ENCODE measurements at regions not wholly inside any gene's neighbourhood (a gene's known extent, or its start where the extent isn't known, plus 50 kb on each side); places are given as distances from the start of the nearest gene placed in this dataset.

GRCh38 chr9:134230942-134231325, 66.6 kb upstream of the RNU6ATAC start:
- H3K9me2 ChIP-seq (replicated peaks; ENCODE audit: insufficient read depth): no peaks in the 10 kb centered on the region
- peak overlapping the region; percentile 31 for H3K4me2 ChIP-seq
- H3K4me3 ChIP-seq: no peak overlapping the region
- DNase-seq (ENCODE audit: low spot score): no peak
- H4K20me1 ChIP-seq (ENCODE audit: insufficient read depth, poor library complexity, severe bottlenecking): no peaks in the 10 kb centered on the region
- peaks cover 29% of the 10 kb centered on the region for H3K4me1 ChIP-seq (ENCODE audit: insufficient read depth)
- TF ChIP-seq CTCF (IDR thresholded peaks at IDR 0.05; ENCODE audit: poor library complexity) (no peak), EZH2 (IDR thresholded peaks at IDR 0.05; ENCODE audit: borderline replicate concordance) (no peak), EZH2phosphoT487 (IDR thresholded peaks at IDR 0.05; ENCODE audit: low read depth, severe bottlenecking, unreplicated experiment) (no peak)
- H2AFZ ChIP-seq: no peak overlapping the region
- 80% methylated on average over 11 of the region's 14 CpGs for WGBS (ENCODE audit: low lambda C conversion rate, missing lambda C conversion rate)
- peak overlapping the region; percentile 75 for H3K27ac ChIP-seq
- no peaks in the 10 kb centered on the region for H3K36me3 ChIP-seq (replicated peaks; ENCODE audit: insufficient read depth, low read depth)
- no peaks in the 10 kb centered on the region for H3K27me3 ChIP-seq
- H3K9me3 ChIP-seq (ENCODE audit: low read depth): no peaks in the 10 kb centered on the region
- no peaks in the 10 kb centered on the region for H3K79me2 ChIP-seq

GRCh38 chr9:134231330-134231745, 67.0 kb upstream of the RNU6ATAC start:
- no peak for DNase-seq (ENCODE audit: low spot score)
- H3K9me3 ChIP-seq (ENCODE audit: low read depth): no peaks in the 10 kb centered on the region
- H3K79me2 ChIP-seq: no peaks in the 10 kb centered on the region
- no peaks in the 10 kb centered on the region for H4K20me1 ChIP-seq (ENCODE audit: insufficient read depth, poor library complexity, severe bottlenecking)
- no peak overlapping the region for H3K4me3 ChIP-seq
- H3K27ac ChIP-seq: peak overlapping the region; percentile 75
- H3K4me2 ChIP-seq: peak overlapping the region; percentile 31
- H2AFZ ChIP-seq: no peak overlapping the region
- no peak for TF ChIP-seq EZH2phosphoT487 (IDR thresholded peaks at IDR 0.05; ENCODE audit: low read depth, severe bottlenecking, unreplicated experiment)
- no peak for TF ChIP-seq CTCF (IDR thresholded peaks at IDR 0.05; ENCODE audit: poor library complexity)
- TF ChIP-seq EZH2 (IDR thresholded peaks at IDR 0.05; ENCODE audit: borderline replicate concordance): no peak
- H3K9me2 ChIP-seq (replicated peaks; ENCODE audit: insufficient read depth): no peaks in the 10 kb centered on the region
- H3K36me3 ChIP-seq (replicated peaks; ENCODE audit: insufficient read depth, low read depth): no peaks in the 10 kb centered on the region
- H3K4me1 ChIP-seq (ENCODE audit: insufficient read depth): peaks cover 28% of the 10 kb centered on the region
- 64% methylated on average over 12 of the region's 12 CpGs for WGBS (ENCODE audit: low lambda C conversion rate, missing lambda C conversion rate)
- H3K27me3 ChIP-seq: no peaks in the 10 kb centered on the region

- Histone ChIP-seq H2AFZ (no peak overlapping the region), H3K9me3 (ENCODE audit: low read depth) (no peaks in the 10 kb centered on the region), H3K79me2 (no peaks in the 10 kb centered on the region), H3K4me3 (no peak overlapping the region), H4K20me1 (ENCODE audit: insufficient read depth, poor library complexity, severe bottlenecking) (no peaks in the 10 kb centered on the region), H3K4me1 (ENCODE audit: insufficient read depth) (peaks cover 24% of the 10 kb centered on the region), H3K4me2 (no peak overlapping the region), H3K27me3 (no peaks in the 10 kb centered on the region), H3K9me2 (replicated peaks; ENCODE audit: insufficient read depth) (no peaks in the 10 kb centered on the region), H3K27ac (peak overlapping the region; percentile 75), H3K36me3 (replicated peaks; ENCODE audit: insufficient read depth, low read depth) (no peaks in the 10 kb centered on the region)
- no peak for DNase-seq (ENCODE audit: low spot score)
- 85% methylated on average over 8 of the region's 8 CpGs for WGBS (ENCODE audit: low lambda C conversion rate, missing lambda C conversion rate)
- TF ChIP-seq EZH2phosphoT487 (IDR thresholded peaks at IDR 0.05; ENCODE audit: low read depth, severe bottlenecking, unreplicated experiment) (no peak), CTCF (IDR thresholded peaks at IDR 0.05; ENCODE audit: poor library complexity) (no peak), EZH2 (IDR thresholded peaks at IDR 0.05; ENCODE audit: borderline replicate concordance) (no peak)
Observed at GRCh38 chr9:134231767-134232166, 67.4 kb upstream of the RNU6ATAC start.

GRCh38 chr9:134233022-134233421, 68.7 kb upstream of the RNU6ATAC start:
- Histone ChIP-seq H3K4me2 (no peak overlapping the region), H2AFZ (no peak overlapping the region), H3K9me3 (ENCODE audit: low read depth) (no peaks in the 10 kb centered on the region), H3K36me3 (replicated peaks; ENCODE audit: insufficient read depth, low read depth) (no peaks in the 10 kb centered on the region), H3K4me3 (no peak overlapping the region), H3K27me3 (no peaks in the 10 kb centered on the region), H4K20me1 (ENCODE audit: insufficient read depth, poor library complexity, severe bottlenecking) (no peaks in the 10 kb centered on the region), H3K79me2 (no peaks in the 10 kb centered on the region), H3K27ac (no peak overlapping the region), H3K9me2 (replicated peaks; ENCODE audit: insufficient read depth) (no peaks in the 10 kb centered on the region), H3K4me1 (ENCODE audit: insufficient read depth) (peaks cover 21% of the 10 kb centered on the region)
- DNase-seq (ENCODE audit: low spot score): no peak
- TF ChIP-seq EZH2 (IDR thresholded peaks at IDR 0.05; ENCODE audit: borderline replicate concordance): no peak
- TF ChIP-seq EZH2phosphoT487 (IDR thresholded peaks at IDR 0.05; ENCODE audit: low read depth, severe bottlenecking, unreplicated experiment): no peak
- TF ChIP-seq CTCF (IDR thresholded peaks at IDR 0.05; ENCODE audit: poor library complexity): no peak
- 92% methylated on average over 16 of the region's 16 CpGs for WGBS (ENCODE audit: low lambda C conversion rate, missing lambda C conversion rate)

All from hepatocyte (in vitro differentiated cells).